ENCODE measurements at regions not wholly inside any gene's neighbourhood (a gene's known extent, or its start where the extent isn't known, plus 50 kb on each side); places are given as distances from the start of the nearest gene placed in this dataset.

DNA sequence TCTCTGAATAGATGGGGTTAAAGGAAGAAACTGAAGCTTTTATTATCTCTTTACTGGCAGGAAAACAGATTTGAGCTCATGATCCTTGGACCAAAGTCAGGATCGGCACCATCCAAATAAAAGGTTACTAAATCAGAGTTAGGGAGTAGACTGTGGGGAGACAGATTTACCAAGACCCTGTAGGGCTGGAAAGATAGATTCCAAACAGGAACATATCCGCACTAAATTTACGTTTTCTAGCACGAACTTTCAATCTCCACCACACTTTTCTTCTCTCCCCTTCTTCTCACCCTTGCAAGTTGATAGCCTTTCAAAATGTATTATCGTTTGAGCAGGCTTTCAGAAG, 120.0 kb upstream of the HMHB1 start:
- Histone ChIP-seq H3K36me3 (ENCODE audit: control insufficient read depth, insufficient read depth, low read length) (no peaks in the 10 kb centered on the region), H3K9me3 (ENCODE audit: control insufficient read depth, insufficient read depth, low read depth, low read length) (no peaks in the 10 kb centered on the region), H3K27ac (ENCODE audit: insufficient read depth, low read length) (no peak overlapping the region), H3K9ac (ENCODE audit: insufficient read depth, low read length) (no peak overlapping the region), H4K20me1 (ENCODE audit: control insufficient read depth, extremely low read depth, insufficient read depth, low read length) (no peaks in the 10 kb centered on the region), H2AFZ (ENCODE audit: low read length) (peak overlapping the region; percentile 59), H3K27me3 (ENCODE audit: control insufficient read depth, insufficient read depth, low read length) (no peaks in the 10 kb centered on the region), H3K79me2 (ENCODE audit: control insufficient read depth, insufficient read depth, low read length) (no peaks in the 10 kb centered on the region), H3K4me2 (ENCODE audit: extremely low read depth, insufficient read depth, low read length) (no peak overlapping the region), H3K4me1 (ENCODE audit: control insufficient read depth, extremely low read depth, insufficient read depth, low read length) (no peaks in the 10 kb centered on the region), H3K4me3 (replicated peaks in 1 of 4; ENCODE audit: control extremely low read depth in 1 of 4, insufficient read depth in 1 of 4, low read depth in 3 of 4, low read length in 4 of 4) (no peak overlapping the region)
- no peak for DNase-seq (ENCODE audit: low read depth in 2 of 2)
- TF ChIP-seq, protein P1, sequence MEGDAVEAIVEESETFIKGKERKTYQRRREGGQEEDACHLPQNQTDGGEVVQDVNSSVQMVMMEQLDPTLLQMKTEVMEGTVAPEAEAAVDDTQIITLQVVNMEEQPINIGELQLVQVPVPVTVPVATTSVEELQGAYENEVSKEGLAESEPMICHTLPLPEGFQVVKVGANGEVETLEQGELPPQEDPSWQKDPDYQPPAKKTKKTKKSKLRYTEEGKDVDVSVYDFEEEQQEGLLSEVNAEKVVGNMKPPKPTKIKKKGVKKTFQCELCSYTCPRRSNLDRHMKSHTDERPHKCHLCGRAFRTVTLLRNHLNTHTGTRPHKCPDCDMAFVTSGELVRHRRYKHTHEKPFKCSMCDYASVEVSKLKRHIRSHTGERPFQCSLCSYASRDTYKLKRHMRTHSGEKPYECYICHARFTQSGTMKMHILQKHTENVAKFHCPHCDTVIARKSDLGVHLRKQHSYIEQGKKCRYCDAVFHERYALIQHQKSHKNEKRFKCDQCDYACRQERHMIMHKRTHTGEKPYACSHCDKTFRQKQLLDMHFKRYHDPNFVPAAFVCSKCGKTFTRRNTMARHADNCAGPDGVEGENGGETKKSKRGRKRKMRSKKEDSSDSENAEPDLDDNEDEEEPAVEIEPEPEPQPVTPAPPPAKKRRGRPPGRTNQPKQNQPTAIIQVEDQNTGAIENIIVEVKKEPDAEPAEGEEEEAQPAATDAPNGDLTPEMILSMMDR (conservative IDR thresholded peaks at IDR 0.05 in 1 of 2, IDR thresholded peaks at IDR 0.05 in 1 of 2; ENCODE audit: low read depth in 1 of 2, low read length in 2 of 2) = no peak
- no peak for TF ChIP-seq EZH2 (IDR thresholded peaks at IDR 0.05; ENCODE audit: low read length, missing control alignments)

DNA sequence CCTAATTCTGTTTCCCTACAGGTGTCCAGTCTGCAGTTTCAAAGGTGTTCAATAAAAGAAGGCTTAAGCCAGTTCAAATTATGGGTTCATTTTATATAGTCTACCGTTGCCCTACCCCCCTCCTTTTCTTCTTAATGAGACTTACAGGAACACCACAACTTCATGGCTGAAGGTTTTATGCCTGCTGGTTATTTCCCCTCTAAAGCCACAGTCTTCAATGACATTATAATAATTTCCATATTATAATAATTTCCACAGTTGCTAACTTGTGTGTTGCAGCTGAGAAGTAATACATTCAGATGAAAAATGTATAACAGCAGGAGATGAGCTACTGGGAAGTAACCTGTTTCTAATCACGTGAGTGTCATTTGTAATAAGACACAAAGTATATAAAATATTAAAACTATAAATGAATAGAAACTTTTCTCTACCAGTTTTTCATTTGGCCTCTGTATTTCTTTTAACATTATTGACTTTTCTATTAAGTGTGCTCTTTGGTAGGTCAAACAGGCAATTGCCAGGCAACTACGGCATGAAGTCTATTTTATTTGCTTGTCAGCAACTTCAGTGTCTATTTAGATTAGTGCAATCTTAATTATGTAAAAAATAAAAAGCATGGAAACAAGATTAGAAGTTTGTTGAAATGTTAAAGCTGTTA, 120.5 kb upstream of the HMHB1 start:
- DNase-seq (ENCODE audit: low read depth in 2 of 2) = no peak
- Histone ChIP-seq H2AFZ (ENCODE audit: low read length) (no peak overlapping the region), H3K36me3 (ENCODE audit: control insufficient read depth, insufficient read depth, low read length) (no peaks in the 10 kb centered on the region), H3K27me3 (ENCODE audit: control insufficient read depth, insufficient read depth, low read length) (no peaks in the 10 kb centered on the region), H3K4me3 (replicated peaks in 1 of 4; ENCODE audit: control extremely low read depth in 1 of 4, insufficient read depth in 1 of 4, low read depth in 3 of 4, low read length in 4 of 4) (no peak overlapping the region), H3K9me3 (ENCODE audit: control insufficient read depth, insufficient read depth, low read depth, low read length) (no peaks in the 10 kb centered on the region), H3K4me1 (ENCODE audit: control insufficient read depth, extremely low read depth, insufficient read depth, low read length) (no peaks in the 10 kb centered on the region), H4K20me1 (ENCODE audit: control insufficient read depth, extremely low read depth, insufficient read depth, low read length) (no peaks in the 10 kb centered on the region), H3K9ac (ENCODE audit: insufficient read depth, low read length) (no peak overlapping the region), H3K79me2 (ENCODE audit: control insufficient read depth, insufficient read depth, low read length) (no peaks in the 10 kb centered on the region), H3K4me2 (ENCODE audit: extremely low read depth, insufficient read depth, low read length) (no peak overlapping the region), H3K27ac (ENCODE audit: insufficient read depth, low read length) (no peak overlapping the region)
- no peak for TF ChIP-seq EZH2 (IDR thresholded peaks at IDR 0.05; ENCODE audit: low read length, missing control alignments)
- TF ChIP-seq, protein P1 (conservative IDR thresholded peaks at IDR 0.05 in 1 of 2, IDR thresholded peaks at IDR 0.05 in 1 of 2; ENCODE audit: low read depth in 1 of 2, low read length in 2 of 2) = no peak

DNA sequence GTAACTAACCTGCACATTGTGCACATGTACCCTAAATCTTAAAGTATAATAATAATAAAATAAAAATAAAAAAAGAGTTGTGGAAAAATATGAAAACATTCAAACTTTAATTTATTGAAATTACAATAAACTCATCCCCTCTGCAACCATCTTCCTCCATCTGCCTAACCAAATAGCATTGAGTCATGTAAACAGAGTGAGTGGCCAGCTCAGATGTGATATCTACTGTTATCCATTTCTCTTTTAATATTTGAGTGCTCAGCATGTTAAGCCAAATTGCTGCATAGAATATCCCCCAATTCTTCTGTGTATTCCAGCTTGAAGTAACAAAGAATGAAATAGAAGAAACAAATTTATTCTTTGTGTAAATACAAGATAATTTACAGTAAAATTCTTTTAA, 124.4 kb upstream of the HMHB1 start:
- Histone ChIP-seq H3K79me2 (ENCODE audit: control insufficient read depth, insufficient read depth, low read length) (no peaks in the 10 kb centered on the region), H3K4me2 (ENCODE audit: extremely low read depth, insufficient read depth, low read length) (no peak overlapping the region), H3K4me3 (replicated peaks in 1 of 4; ENCODE audit: control extremely low read depth in 1 of 4, insufficient read depth in 1 of 4, low read depth in 3 of 4, low read length in 4 of 4) (no peak overlapping the region), H3K27ac (ENCODE audit: insufficient read depth, low read length) (no peak overlapping the region), H3K27me3 (ENCODE audit: control insufficient read depth, insufficient read depth, low read length) (no peaks in the 10 kb centered on the region), H3K4me1 (ENCODE audit: control insufficient read depth, extremely low read depth, insufficient read depth, low read length) (no peaks in the 10 kb centered on the region), H2AFZ (ENCODE audit: low read length) (no peak overlapping the region), H3K9me3 (ENCODE audit: control insufficient read depth, insufficient read depth, low read depth, low read length) (no peaks in the 10 kb centered on the region), H4K20me1 (ENCODE audit: control insufficient read depth, extremely low read depth, insufficient read depth, low read length) (no peaks in the 10 kb centered on the region), H3K9ac (ENCODE audit: insufficient read depth, low read length) (no peak overlapping the region), H3K36me3 (ENCODE audit: control insufficient read depth, insufficient read depth, low read length) (no peaks in the 10 kb centered on the region)
- no peak for DNase-seq (ENCODE audit: low read depth in 2 of 2)
- TF ChIP-seq EZH2 (IDR thresholded peaks at IDR 0.05; ENCODE audit: low read length, missing control alignments) = no peak
- TF ChIP-seq, protein P1 (conservative IDR thresholded peaks at IDR 0.05 in 1 of 2, IDR thresholded peaks at IDR 0.05 in 1 of 2; ENCODE audit: low read depth in 1 of 2, low read length in 2 of 2) = no peak

Measured in fibroblast of lung (primary cell).